ENCODE measurements at regions not wholly inside any gene's neighbourhood (a gene's known extent, or its start where the extent isn't known, plus 50 kb on each side); places are given as distances from the start of the nearest gene placed in this dataset.

DNA sequence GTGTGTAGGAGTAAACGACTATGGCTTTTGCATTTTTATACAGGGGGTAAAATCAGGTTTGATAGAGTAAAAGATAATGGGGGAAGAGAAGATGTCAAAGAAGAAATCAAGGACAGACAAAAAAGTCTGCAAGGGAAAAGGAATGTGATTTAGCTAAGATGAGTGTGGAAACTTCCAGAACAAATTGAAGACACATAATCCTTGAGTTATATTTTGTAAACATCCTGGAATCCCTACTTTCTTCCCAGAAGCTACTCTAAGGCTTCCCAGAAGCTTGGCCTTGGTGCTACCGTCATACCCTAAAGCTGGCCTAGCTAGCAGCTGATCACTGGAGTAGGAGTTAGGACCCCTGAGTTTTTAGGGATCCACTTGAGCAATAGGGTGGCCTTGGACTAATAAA is 82.4 kb downstream of the BLID start:
- DNase-seq (ENCODE audit: insufficient read length, low spot score) (no peak), FAIRE-seq (no peak)
- TF ChIP-seq CTCF (IDR thresholded peaks at IDR 0.05; ENCODE audit: insufficient read depth, missing control alignments), result no peak

DNA sequence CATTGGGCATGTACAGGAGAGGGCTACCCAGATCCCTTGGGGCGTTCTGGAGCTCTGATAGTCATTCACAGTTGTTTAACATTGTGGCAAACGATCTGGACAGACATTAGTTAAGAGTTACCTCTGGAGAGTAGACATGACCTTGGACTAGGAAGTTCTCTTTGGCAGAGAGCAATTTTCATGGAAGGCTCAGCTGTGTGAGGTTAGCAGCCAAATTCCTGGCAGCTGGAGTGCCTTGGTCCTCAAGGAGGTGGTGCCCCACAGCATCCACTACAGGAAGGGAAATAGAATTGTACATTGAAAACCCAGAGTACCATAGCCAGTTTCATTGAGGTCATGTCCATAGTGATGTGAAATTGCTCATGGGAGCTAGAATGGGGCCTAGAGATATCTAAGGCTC is 82.8 kb downstream of the BLID start:
- TF ChIP-seq CTCF (IDR thresholded peaks at IDR 0.05; ENCODE audit: insufficient read depth, missing control alignments), result no peak
- FAIRE-seq, result no peak

GRCh38 chr11:122032317-122032716 is 83.7 kb downstream of the BLID start:
- no peak for TF ChIP-seq CTCF (IDR thresholded peaks at IDR 0.05; ENCODE audit: insufficient read depth, missing control alignments)
- FAIRE-seq (no peak), DNase-seq (ENCODE audit: insufficient read length, low spot score) (no peak)

More for the DNA sequence above, 82.8 kb downstream of the BLID start:
- DNase-seq (ENCODE audit: insufficient read length, low spot score), result no peak

- TF ChIP-seq CTCF (IDR thresholded peaks at IDR 0.05; ENCODE audit: insufficient read depth, missing control alignments), result no peak
- FAIRE-seq (no peak), DNase-seq (ENCODE audit: insufficient read length, low spot score) (no peak)
These were observed 84.2 kb downstream of the BLID start for GRCh38 chr11:122031813-122032212.

- no peak for TF ChIP-seq CTCF (IDR thresholded peaks at IDR 0.05; ENCODE audit: insufficient read depth, missing control alignments)
- no peak for FAIRE-seq
- DNase-seq (ENCODE audit: insufficient read length, low spot score), result no peak
These were observed 85.7 kb downstream of the BLID start for GRCh38 chr11:122030286-122030685.

- no peak for TF ChIP-seq CTCF (IDR thresholded peaks at IDR 0.05; ENCODE audit: insufficient read depth, missing control alignments)
- no peak for FAIRE-seq
- no peak for DNase-seq (ENCODE audit: insufficient read length, low spot score)
These were observed 87.5 kb downstream of the BLID start for GRCh38 chr11:122028545-122028944.

DNA sequence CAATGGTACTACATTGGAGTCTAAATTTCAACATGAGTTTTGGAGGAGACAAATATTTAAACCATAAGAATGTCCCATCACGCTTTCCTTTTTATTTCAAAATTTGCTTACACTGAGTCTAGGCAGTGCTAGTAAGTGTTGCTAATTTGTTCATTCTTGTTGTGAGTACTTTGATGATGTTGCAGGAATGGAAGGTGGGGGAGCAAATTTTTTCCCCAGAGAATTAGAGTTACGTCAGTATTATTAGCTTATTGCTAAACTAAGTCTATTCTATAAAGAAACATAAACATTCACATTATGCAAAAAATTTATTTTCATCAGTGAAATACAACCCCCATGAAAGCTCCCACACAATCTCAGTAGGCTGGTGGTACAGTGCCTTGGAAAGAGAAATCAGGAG is 88.0 kb downstream of the BLID start:
- FAIRE-seq (no peak), DNase-seq (ENCODE audit: insufficient read length, low spot score) (no peak)
- TF ChIP-seq CTCF (IDR thresholded peaks at IDR 0.05; ENCODE audit: insufficient read depth, missing control alignments), result no peak

Measured in D721Med (cell line).